Keratinocyte (primary cell): ENCODE measurements at regions not wholly inside any gene's neighbourhood (a gene's known extent, or its start where the extent isn't known, plus 50 kb on each side); places are given as distances from the start of the nearest gene placed in this dataset.

Source experiments
- EZH2 ChIP-seq: IDR thresholded peaks from one replicate; pipeline ENCODE4 v1.6.1; 2012; ENCODE audit warnings: inconsistent platforms, mild to moderate bottlenecking, low read length, moderate library complexity
- TF ChIP-seq, protein P1 (sequence below), 3 experiments: IDR thresholded peaks in 1 of 3; conservative IDR thresholded peaks in 1 of 3; optimal IDR thresholded peaks in 1 of 3; 2 replicates in 2 of 3; 3 replicates in 1 of 3; pipeline versions ENCODE3 to v1.5.1; 2011; ENCODE audit warnings: low read length in 3 of 3, mild to moderate bottlenecking in 3 of 3, moderate library complexity in 2 of 3, control low read depth in 1 of 3, inconsistent platforms in 1 of 3; ENCODE audit not compliant: insufficient read depth in 2 of 3; ENCODE audit errors: extremely low read depth in 1 of 3

DNA sequence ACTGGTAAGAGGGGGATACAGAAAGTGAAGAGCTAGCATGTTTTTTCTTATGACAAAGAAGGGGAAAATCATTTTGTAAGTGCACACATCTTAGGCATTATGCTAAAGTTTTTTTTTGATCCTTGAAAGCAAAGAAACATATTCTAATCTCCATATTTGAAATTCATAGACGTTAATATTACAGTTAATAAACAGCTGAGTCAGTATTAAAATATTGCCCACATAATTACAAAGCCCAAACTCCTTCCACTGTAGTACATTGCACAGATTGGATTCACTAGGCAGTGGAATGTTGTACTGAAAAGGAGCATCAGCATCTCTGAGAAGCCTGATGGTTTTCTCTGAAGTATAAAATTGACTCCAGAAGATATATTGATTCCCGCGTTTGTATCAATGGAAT lies 122.6 kb downstream of the ISOC1 start:
- TF ChIP-seq, protein P1, sequence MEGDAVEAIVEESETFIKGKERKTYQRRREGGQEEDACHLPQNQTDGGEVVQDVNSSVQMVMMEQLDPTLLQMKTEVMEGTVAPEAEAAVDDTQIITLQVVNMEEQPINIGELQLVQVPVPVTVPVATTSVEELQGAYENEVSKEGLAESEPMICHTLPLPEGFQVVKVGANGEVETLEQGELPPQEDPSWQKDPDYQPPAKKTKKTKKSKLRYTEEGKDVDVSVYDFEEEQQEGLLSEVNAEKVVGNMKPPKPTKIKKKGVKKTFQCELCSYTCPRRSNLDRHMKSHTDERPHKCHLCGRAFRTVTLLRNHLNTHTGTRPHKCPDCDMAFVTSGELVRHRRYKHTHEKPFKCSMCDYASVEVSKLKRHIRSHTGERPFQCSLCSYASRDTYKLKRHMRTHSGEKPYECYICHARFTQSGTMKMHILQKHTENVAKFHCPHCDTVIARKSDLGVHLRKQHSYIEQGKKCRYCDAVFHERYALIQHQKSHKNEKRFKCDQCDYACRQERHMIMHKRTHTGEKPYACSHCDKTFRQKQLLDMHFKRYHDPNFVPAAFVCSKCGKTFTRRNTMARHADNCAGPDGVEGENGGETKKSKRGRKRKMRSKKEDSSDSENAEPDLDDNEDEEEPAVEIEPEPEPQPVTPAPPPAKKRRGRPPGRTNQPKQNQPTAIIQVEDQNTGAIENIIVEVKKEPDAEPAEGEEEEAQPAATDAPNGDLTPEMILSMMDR (optimal IDR thresholded peaks at IDR 0.05 in 1 of 3, IDR thresholded peaks at IDR 0.05 in 1 of 3, conservative IDR thresholded peaks at IDR 0.05 in 1 of 3; ENCODE audit: extremely low read depth in 1 of 3, insufficient read depth in 2 of 3, low read length in 3 of 3) = no peak
- TF ChIP-seq EZH2 = no peak
